Fibroblast of lung (primary cell): ENCODE measurements at regions not wholly inside any gene's neighbourhood (a gene's known extent, or its start where the extent isn't known, plus 50 kb on each side); places are given as distances from the start of the nearest gene placed in this dataset.

Experiments
- DNase-seq, 2 donors: peaks; one replicate each; pipeline versions ENCODE4 v3.0.0 to v3.0.0-alpha.2; 2010; ENCODE audit warnings: low read depth in 2 of 2
- H2AFZ ChIP-seq: 2 replicates; pipeline ENCODE4 v1.5.1; 2012; ENCODE audit warnings: low read length, control low read depth, inconsistent platforms
- H3K27ac ChIP-seq: 2 replicates; pipeline ENCODE4 v1.5.1; 2011; ENCODE audit warnings: low read length, control low read depth; ENCODE audit not compliant: insufficient read depth
- H3K27me3 ChIP-seq: 2 replicates; pipeline ENCODE4 v1.5.1; 2011; ENCODE audit warnings: mild to moderate bottlenecking, low read length; ENCODE audit not compliant: control insufficient read depth, insufficient read depth
- H3K36me3 ChIP-seq: 2 replicates; pipeline ENCODE4 v1.5.1; 2011; ENCODE audit warnings: low read length; ENCODE audit not compliant: control insufficient read depth, insufficient read depth
- H3K4me1 ChIP-seq: 2 replicates; pipeline ENCODE4 v1.5.1; 2011; ENCODE audit warnings: low read length; ENCODE audit not compliant: control insufficient read depth, insufficient read depth; ENCODE audit errors: extremely low read depth
- H3K4me2 ChIP-seq: 2 replicates; pipeline ENCODE4 v1.5.1; 2011; ENCODE audit warnings: low read length, control low read depth; ENCODE audit not compliant: insufficient read depth; ENCODE audit errors: extremely low read depth
- H3K4me3 ChIP-seq, 4 experiments: fragments of 200-600 bp in 1 of 4; sonication (generic) in 1 of 4; replicated peaks in 1 of 4; 2 replicates each; pipeline ENCODE4 v1.5.1; 2011 to 2016; ENCODE audit warnings: low read length in 4 of 4, low read depth in 3 of 4, mild to moderate bottlenecking in 3 of 4, control low read depth in 2 of 4, inconsistent platforms in 1 of 4, mixed read lengths in 1 of 4; ENCODE audit not compliant: insufficient read depth in 1 of 4; ENCODE audit errors: control extremely low read depth in 1 of 4
- H3K79me2 ChIP-seq: 2 replicates; pipeline ENCODE4 v1.5.1; 2012; ENCODE audit warnings: mild to moderate bottlenecking, low read length, inconsistent platforms; ENCODE audit not compliant: control insufficient read depth, insufficient read depth
- H3K9ac ChIP-seq: 2 replicates; pipeline ENCODE4 v1.5.1; 2011; ENCODE audit warnings: mild to moderate bottlenecking, low read length, control low read depth; ENCODE audit not compliant: insufficient read depth
- H3K9me3 ChIP-seq: 2 replicates; pipeline ENCODE4 v1.5.1; 2012; ENCODE audit warnings: low read depth, low read length; ENCODE audit not compliant: control insufficient read depth, insufficient read depth
- H4K20me1 ChIP-seq: 2 replicates; pipeline ENCODE4 v1.5.1; 2011; ENCODE audit warnings: low read length; ENCODE audit not compliant: control insufficient read depth, insufficient read depth; ENCODE audit errors: extremely low read depth
- CTCF ChIP-seq, 2 donors: IDR thresholded peaks in 1 of 2; conservative IDR thresholded peaks in 1 of 2; 1 replicate in 1 of 2; 2 replicates in 1 of 2; pipeline ENCODE4 v1.5.1; 2011 to 2012; ENCODE audit warnings: low read length in 2 of 2, control low read depth in 1 of 2, inconsistent platforms in 1 of 2, low read depth in 1 of 2, mild to moderate bottlenecking in 1 of 2
- EZH2 ChIP-seq: IDR thresholded peaks from 2 replicates; pipeline ENCODE4 v1.5.1; 2012; ENCODE audit warnings: low read length, control low read depth, mild to moderate bottlenecking; ENCODE audit errors: missing control alignments

GRCh38 chr12:108000111-108000510 is 129.0 kb upstream of the WSCD2 start:
- Histone ChIP-seq H3K27ac (no peak overlapping the region), H3K9ac (no peak overlapping the region), H3K9me3 (no peaks in the 10 kb centered on the region), H3K4me3 (no peak overlapping the region), H3K27me3 (no peaks in the 10 kb centered on the region), H2AFZ (no peak overlapping the region), H4K20me1 (no peaks in the 10 kb centered on the region), H3K36me3 (no peaks in the 10 kb centered on the region), H3K79me2 (no peaks in the 10 kb centered on the region), H3K4me1 (no peaks in the 10 kb centered on the region), H3K4me2 (no peak overlapping the region)
- no peak for TF ChIP-seq CTCF (conservative IDR thresholded peaks at IDR 0.05 in 1 of 2, IDR thresholded peaks at IDR 0.05 in 1 of 2; ENCODE audit: low read depth in 1 of 2, low read length in 2 of 2)
- TF ChIP-seq EZH2, result no peak
- DNase-seq, result no peak

DNA sequence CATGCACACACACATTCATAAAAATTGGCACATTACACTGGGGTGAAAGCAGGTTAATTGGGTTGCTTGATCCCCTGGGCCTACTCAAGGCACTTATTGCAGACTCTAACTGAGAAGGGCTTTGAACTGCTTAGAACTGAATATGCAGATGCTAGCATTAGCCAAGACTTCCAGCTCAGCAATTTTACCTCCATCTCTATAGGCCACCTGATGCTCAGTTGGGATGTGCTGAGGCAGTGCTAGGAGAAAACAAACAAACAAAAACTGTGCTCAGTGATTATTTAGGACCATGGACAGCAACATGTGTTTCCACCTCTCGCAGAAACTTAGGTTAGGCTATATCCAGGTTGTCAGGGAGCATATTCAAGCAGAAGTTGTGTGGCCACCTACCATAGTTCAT is 124.8 kb upstream of the WSCD2 start:
- DNase-seq, result no peak
- Histone ChIP-seq H3K27ac (no peak overlapping the region), H3K4me2 (no peak overlapping the region), H3K9me3 (no peaks in the 10 kb centered on the region), H3K27me3 (no peaks in the 10 kb centered on the region), H3K4me1 (no peaks in the 10 kb centered on the region), H3K36me3 (no peaks in the 10 kb centered on the region), H3K79me2 (no peaks in the 10 kb centered on the region), H4K20me1 (no peaks in the 10 kb centered on the region), H2AFZ (no peak overlapping the region), H3K4me3 (no peak overlapping the region), H3K9ac (no peak overlapping the region)
- TF ChIP-seq CTCF (conservative IDR thresholded peaks at IDR 0.05 in 1 of 2, IDR thresholded peaks at IDR 0.05 in 1 of 2; ENCODE audit: low read depth in 1 of 2, low read length in 2 of 2) (no peak), EZH2 (no peak)

DNA sequence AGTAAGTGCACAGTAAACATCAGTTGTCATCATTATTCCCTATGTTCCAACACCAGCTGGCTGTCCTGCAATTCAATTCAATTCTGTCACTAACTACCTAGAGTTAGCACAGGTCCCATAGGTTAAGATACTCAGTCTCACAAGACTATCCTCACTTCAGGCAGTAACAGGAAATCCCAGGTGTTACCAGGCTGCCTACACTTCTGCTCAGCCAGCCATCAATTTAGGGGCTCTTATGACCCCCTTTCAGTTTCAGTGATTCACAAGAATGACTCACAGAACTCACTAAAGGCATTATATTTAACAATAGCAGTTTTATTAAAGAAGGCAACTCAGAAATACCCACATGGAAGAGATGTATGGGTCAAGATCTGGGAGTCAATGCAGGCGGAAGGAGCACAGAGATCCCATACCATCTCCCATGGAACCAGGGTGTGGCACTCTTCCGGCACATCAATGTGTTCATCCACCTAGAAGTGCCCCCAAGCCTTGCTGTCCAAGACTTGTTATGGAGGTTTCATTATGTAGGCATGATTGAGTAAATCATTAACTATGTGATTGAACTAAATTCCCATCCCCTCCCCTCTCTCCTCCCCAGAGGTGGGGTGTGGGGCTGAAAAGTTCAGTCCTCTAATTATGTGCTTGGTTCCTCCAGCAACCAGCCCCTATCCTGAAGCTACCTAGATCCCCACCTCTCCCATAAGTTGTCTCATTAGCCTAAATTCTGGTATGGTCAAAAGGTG is 120.8 kb upstream of the WSCD2 start:
- Histone ChIP-seq H3K36me3 (no peaks in the 10 kb centered on the region), H3K9ac (no peak overlapping the region), H3K4me1 (no peaks in the 10 kb centered on the region), H3K27ac (no peak overlapping the region), H3K79me2 (no peaks in the 10 kb centered on the region), H3K4me2 (no peak overlapping the region), H3K4me3 (no peak overlapping the region), H3K9me3 (no peaks in the 10 kb centered on the region), H2AFZ (no peak overlapping the region), H3K27me3 (no peaks in the 10 kb centered on the region), H4K20me1 (no peaks in the 10 kb centered on the region)
- DNase-seq, result no peak
- no peak for TF ChIP-seq CTCF (conservative IDR thresholded peaks at IDR 0.05 in 1 of 2, IDR thresholded peaks at IDR 0.05 in 1 of 2; ENCODE audit: low read depth in 1 of 2, low read length in 2 of 2)
- TF ChIP-seq EZH2, result no peak
